Lung (tissue), 11 donors: ENCODE measurements at regions not wholly inside any gene's neighbourhood (a gene's known extent, or its start where the extent isn't known, plus 50 kb on each side); places are given as distances from the start of the nearest gene placed in this dataset.

ENCODE experiments used
- ATAC-seq: fragments of 200-7000 bp; cut with Tn5 transposase; one replicate; pipeline ENCODE4 v1.9.1; 2020; ENCODE audit warnings: moderate number of reproducible peaks; ENCODE audit not compliant: insufficient read depth, low FRiP score
- DNase-seq, 3 donors: peaks; one replicate each; pipeline ENCODE4 v3.0.0-alpha.2; 2013 to 2017
- H3K27ac ChIP-seq, 2 donors: one replicate each; pipeline ENCODE4 v1.5.1; 2013; ENCODE audit warnings: mild to moderate bottlenecking in 2 of 2, moderate library complexity in 2 of 2, control low read depth in 1 of 2, inconsistent platforms in 1 of 2, low read depth in 1 of 2, low read length in 1 of 2
- H3K27me3 ChIP-seq, 3 donors: one replicate each; pipeline ENCODE4 v1.5.1; 2013; ENCODE audit warnings: low read length in 2 of 3; ENCODE audit not compliant: control insufficient read depth in 3 of 3, insufficient read depth in 3 of 3
- H3K36me3 ChIP-seq, 4 donors: one replicate each; pipeline ENCODE4 v1.5.1; 2013; ENCODE audit warnings: low read length in 4 of 4, mild to moderate bottlenecking in 1 of 4, moderate library complexity in 1 of 4; ENCODE audit not compliant: control insufficient read depth in 4 of 4, insufficient read depth in 4 of 4
- H3K4me1 ChIP-seq, 5 donors: one replicate each; pipeline ENCODE4 v1.5.1; 2013; ENCODE audit warnings: low read length in 5 of 5, mild to moderate bottlenecking in 2 of 5, moderate library complexity in 1 of 5; ENCODE audit not compliant: control insufficient read depth in 5 of 5, insufficient read depth in 5 of 5
- H3K4me3 ChIP-seq: one replicate; pipeline ENCODE4 v1.5.1; 2013; ENCODE audit warnings: mild to moderate bottlenecking, control low read depth, moderate library complexity
- H3K9ac ChIP-seq, 2 donors: one replicate each; pipeline ENCODE4 v1.5.1; 2013; ENCODE audit warnings: low read length in 2 of 2, control low read depth in 1 of 2; ENCODE audit not compliant: insufficient read depth in 1 of 2
- H3K9me3 ChIP-seq, 4 donors: one replicate each; pipeline ENCODE4 v1.5.1; 2013; ENCODE audit warnings: low read length in 3 of 4, mild to moderate bottlenecking in 1 of 4, moderate library complexity in 1 of 4; ENCODE audit not compliant: control insufficient read depth in 4 of 4, insufficient read depth in 3 of 4
- CTCF ChIP-seq: IDR thresholded peaks from 2 replicates; pipeline ENCODE4 v1.5.1; 2012; ENCODE audit warnings: mild to moderate bottlenecking; ENCODE audit errors: control extremely low read depth, extremely low read depth
- WGBS, 2 donors: extraction: QIAGEN DNeasy Blood & Tissue Kit; methylation state at CpG; one replicate each; pipeline ENCODE4 v1.1.7; 2013; 5-methylcytosine and 5-hydroxymethylcytosine counted together
- donor health status: control.
- donor health status: control.
- donor health status: Bipolar disorder and iron deficiency.
- donor health status: healthy.
- donor health status: DM: yes; HTN: yes; CAD: no.

GRCh38 chr1:5254131-5254725 lies 599.8 kb downstream of the AJAP1 start:
- no peak for DNase-seq

GRCh38 chr1:5253036-5253435 lies 598.6 kb downstream of the AJAP1 start:
- Histone ChIP-seq H3K9ac (no peak overlapping the region), H3K9me3 (peaks cover 0 to 9% (median 0%) of the 10 kb centered on the region in 4 donors), H3K27ac (no peak overlapping the region), H3K4me3 (no peak overlapping the region), H3K4me1 (no peaks in the 10 kb centered on the region), H3K27me3 (no peaks in the 10 kb centered on the region), H3K36me3 (no peaks in the 10 kb centered on the region)
- no peak for TF ChIP-seq CTCF
- no peak for ATAC-seq
- 88 to 90% methylated on average over 5 of the region's 5 CpGs for WGBS, 2 donors
- DNase-seq = no peak

More at GRCh38 chr1:5254131-5254725, 599.8 kb downstream of the AJAP1 start:
- Histone ChIP-seq H3K9ac (no peak overlapping the region), H3K9me3 (peaks cover 0 to 9% (median 3%) of the 10 kb centered on the region in 4 donors), H3K27me3 (no peaks in the 10 kb centered on the region), H3K4me1 (no peaks in the 10 kb centered on the region), H3K27ac (no peak overlapping the region), H3K4me3 (no peak overlapping the region), H3K36me3 (no peaks in the 10 kb centered on the region)
- ATAC-seq = no peak
- 83 to 85% methylated on average over 15 of the region's 15 CpGs for WGBS, 2 donors
- TF ChIP-seq CTCF = no peak

GRCh38 chr1:5250336-5250735 lies 595.9 kb downstream of the AJAP1 start:
- Histone ChIP-seq H3K4me3 (no peak overlapping the region), H3K9ac (no peak overlapping the region), H3K27ac (no peak overlapping the region), H3K9me3 (peaks cover 0 to 7% (median 0%) of the 10 kb centered on the region in 4 donors), H3K27me3 (no peaks in the 10 kb centered on the region), H3K36me3 (no peaks in the 10 kb centered on the region), H3K4me1 (no peaks in the 10 kb centered on the region)
- no peak for TF ChIP-seq CTCF
- DNase-seq (no peak), ATAC-seq (no peak)
- WGBS, 2 donors = 42 to 48% methylated on average over 2 of the region's 2 CpGs

- DNase-seq = no peak
Observed at GRCh38 chr1:5245348-5245747, 590.9 kb downstream of the AJAP1 start.

More at GRCh38 chr1:5245348-5245747, 590.9 kb downstream of the AJAP1 start:
- H3K27me3 ChIP-seq = no peaks in the 10 kb centered on the region
- H3K27ac ChIP-seq = no peak overlapping the region
- no peaks in the 10 kb centered on the region for H3K36me3 ChIP-seq
- ATAC-seq = no peak
- H3K4me1 ChIP-seq = no peaks in the 10 kb centered on the region
- TF ChIP-seq CTCF = no peak
- WGBS, 2 donors = 80 to 94% methylated on average over 5 of the region's 5 CpGs
- H3K9me3 ChIP-seq = peaks cover 0 to 11% (median 0%) of the 10 kb centered on the region in 4 donors
- H3K4me3 ChIP-seq = no peak overlapping the region
- no peak overlapping the region for H3K9ac ChIP-seq
